ENCODE measurements at regions not wholly inside any gene's neighbourhood (a gene's known extent, or its start where the extent isn't known, plus 50 kb on each side); places are given as distances from the start of the nearest gene placed in this dataset.

DNA sequence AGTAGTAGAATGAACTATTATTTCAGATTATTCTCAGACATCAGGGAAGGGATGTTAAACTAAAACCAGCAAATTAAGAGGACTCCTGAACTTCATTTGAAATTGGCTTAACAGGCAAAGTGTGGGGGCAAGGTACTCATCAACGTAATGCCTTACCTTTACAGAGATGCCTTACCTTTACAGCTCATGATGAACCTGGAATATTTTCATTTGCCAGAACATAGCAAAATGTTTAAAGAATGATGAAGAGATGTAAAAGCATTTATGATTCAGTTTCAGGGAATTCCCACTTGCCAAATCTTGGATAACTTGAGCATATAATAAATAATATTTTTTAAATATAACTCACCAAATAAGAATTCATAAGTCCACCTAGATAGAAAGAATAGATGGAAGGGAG, 207.5 kb downstream of the TINAG start:
- H3K23me2 ChIP-seq (ENCODE audit: insufficient read length, low read depth, low read length, poor library complexity, severe bottlenecking): no peaks in the 10 kb centered on the region
- no peaks in the 10 kb centered on the region for H3K79me2 ChIP-seq (ENCODE audit: insufficient read depth, low read length)
- H3K4me1 Mint-ChIP-seq: no peaks in the 10 kb centered on the region
- DNase-seq: no peak
- no peaks in the 10 kb centered on the region for H3K9me3 ChIP-seq (ENCODE audit: control insufficient read depth, low read depth, low read length)
- H4K8ac ChIP-seq (replicated peaks; ENCODE audit: insufficient read length, low read depth, low read length): no peak overlapping the region
- H2AK5ac ChIP-seq (ENCODE audit: insufficient read length, low read length): no peak overlapping the region
- H3K18ac ChIP-seq (ENCODE audit: insufficient read length, low read depth, low read length): no peak overlapping the region
- no peak overlapping the region for H3K27ac Mint-ChIP-seq
- WGBS (ENCODE audit: extremely low coverage, insufficient read length, low lambda C conversion rate): no CpG with 5 or more reads among the region's 1 CpG
- no peak overlapping the region for H3K23ac ChIP-seq (ENCODE audit: insufficient read length, low read depth, low read length)
- no peak overlapping the region for H2BK15ac ChIP-seq (ENCODE audit: low read depth, low read length)
- H3K27me3 ChIP-seq (ENCODE audit: insufficient read depth, low read length): no peaks in the 10 kb centered on the region
- no peaks in the 10 kb centered on the region for H3K9me3 Mint-ChIP-seq
- no peak overlapping the region for H2BK120ac ChIP-seq (ENCODE audit: low read depth, low read length, poor library complexity, severe bottlenecking)
- no peak overlapping the region for H3K4me3 Mint-ChIP-seq
- H3K56ac ChIP-seq (ENCODE audit: insufficient read length, low read depth, low read length): no peak overlapping the region
- no peak overlapping the region for H4K5ac ChIP-seq (ENCODE audit: insufficient read length, low read depth, low read length)
- no peak overlapping the region for H3K9ac ChIP-seq (ENCODE audit: extremely low read depth, insufficient read length, low read length)
- no peaks in the 10 kb centered on the region for H3K36me3 Mint-ChIP-seq (ENCODE audit: insufficient read depth in 1 of 3, low read depth in 3 of 3)
- H3K4ac ChIP-seq (ENCODE audit: low read depth, low read length): no peak overlapping the region
- no peak overlapping the region for H2BK5ac ChIP-seq (ENCODE audit: insufficient read length, low read length)
- no peak overlapping the region for H2BK12ac ChIP-seq (ENCODE audit: insufficient read length, low read depth, low read length)
- H3K27me3 Mint-ChIP-seq (ENCODE audit: low read depth): no peaks in the 10 kb centered on the region
- H3K4me2 ChIP-seq (ENCODE audit: insufficient read depth, insufficient read length, low read length): no peak overlapping the region
- no peaks in the 10 kb centered on the region for H4K20me1 ChIP-seq (ENCODE audit: control insufficient read depth, insufficient read depth, insufficient read length)
- no peaks in the 10 kb centered on the region for H3K4me1 ChIP-seq (ENCODE audit: insufficient read depth, low read length)
- TF ChIP-seq, protein P1, sequence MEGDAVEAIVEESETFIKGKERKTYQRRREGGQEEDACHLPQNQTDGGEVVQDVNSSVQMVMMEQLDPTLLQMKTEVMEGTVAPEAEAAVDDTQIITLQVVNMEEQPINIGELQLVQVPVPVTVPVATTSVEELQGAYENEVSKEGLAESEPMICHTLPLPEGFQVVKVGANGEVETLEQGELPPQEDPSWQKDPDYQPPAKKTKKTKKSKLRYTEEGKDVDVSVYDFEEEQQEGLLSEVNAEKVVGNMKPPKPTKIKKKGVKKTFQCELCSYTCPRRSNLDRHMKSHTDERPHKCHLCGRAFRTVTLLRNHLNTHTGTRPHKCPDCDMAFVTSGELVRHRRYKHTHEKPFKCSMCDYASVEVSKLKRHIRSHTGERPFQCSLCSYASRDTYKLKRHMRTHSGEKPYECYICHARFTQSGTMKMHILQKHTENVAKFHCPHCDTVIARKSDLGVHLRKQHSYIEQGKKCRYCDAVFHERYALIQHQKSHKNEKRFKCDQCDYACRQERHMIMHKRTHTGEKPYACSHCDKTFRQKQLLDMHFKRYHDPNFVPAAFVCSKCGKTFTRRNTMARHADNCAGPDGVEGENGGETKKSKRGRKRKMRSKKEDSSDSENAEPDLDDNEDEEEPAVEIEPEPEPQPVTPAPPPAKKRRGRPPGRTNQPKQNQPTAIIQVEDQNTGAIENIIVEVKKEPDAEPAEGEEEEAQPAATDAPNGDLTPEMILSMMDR (conservative IDR thresholded peaks at IDR 0.05): no peak
- H2BK20ac ChIP-seq (ENCODE audit: low read depth, low read length, poor library complexity, severe bottlenecking): no peak overlapping the region
- no peak overlapping the region for H4K91ac ChIP-seq (ENCODE audit: insufficient read length, low read depth, low read length)
- H3K27ac ChIP-seq (ENCODE audit: insufficient read length, low read depth, low read length): no peak overlapping the region
- H3K14ac ChIP-seq (ENCODE audit: insufficient read depth, low read length): no peak overlapping the region
- H3T11ph ChIP-seq (ENCODE audit: low read length): no peak overlapping the region
- H3K79me1 ChIP-seq (ENCODE audit: insufficient read depth, low read depth, low read length, poor library complexity, severe bottlenecking): no peaks in the 10 kb centered on the region
- H2AFZ ChIP-seq (ENCODE audit: low read length): no peak overlapping the region

Data from H9 (cell line).